ENCODE measurements at regions not wholly inside any gene's neighbourhood (a gene's known extent, or its start where the extent isn't known, plus 50 kb on each side); places are given as distances from the start of the nearest gene placed in this dataset.

DNA sequence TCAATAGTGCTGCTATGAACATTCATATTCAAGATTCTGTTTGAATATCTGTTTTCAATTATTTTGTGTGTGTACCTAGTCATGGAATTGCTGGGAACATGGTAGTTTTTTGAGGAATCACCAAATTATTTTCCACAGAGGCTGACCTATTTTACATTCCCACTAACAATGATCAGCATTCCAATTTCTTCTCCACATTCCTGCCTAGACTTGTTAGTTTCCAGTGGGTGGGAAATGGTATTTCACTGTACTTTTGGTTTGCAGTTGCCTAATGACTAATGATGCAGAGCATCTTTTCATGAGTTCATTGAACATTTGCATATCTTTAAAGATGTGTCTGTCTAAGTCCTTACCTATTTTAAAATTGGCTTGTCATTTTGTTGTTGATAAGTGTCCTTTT is 1182.6 kb upstream of the B3GALT2 start:
- TF ChIP-seq, protein P1, sequence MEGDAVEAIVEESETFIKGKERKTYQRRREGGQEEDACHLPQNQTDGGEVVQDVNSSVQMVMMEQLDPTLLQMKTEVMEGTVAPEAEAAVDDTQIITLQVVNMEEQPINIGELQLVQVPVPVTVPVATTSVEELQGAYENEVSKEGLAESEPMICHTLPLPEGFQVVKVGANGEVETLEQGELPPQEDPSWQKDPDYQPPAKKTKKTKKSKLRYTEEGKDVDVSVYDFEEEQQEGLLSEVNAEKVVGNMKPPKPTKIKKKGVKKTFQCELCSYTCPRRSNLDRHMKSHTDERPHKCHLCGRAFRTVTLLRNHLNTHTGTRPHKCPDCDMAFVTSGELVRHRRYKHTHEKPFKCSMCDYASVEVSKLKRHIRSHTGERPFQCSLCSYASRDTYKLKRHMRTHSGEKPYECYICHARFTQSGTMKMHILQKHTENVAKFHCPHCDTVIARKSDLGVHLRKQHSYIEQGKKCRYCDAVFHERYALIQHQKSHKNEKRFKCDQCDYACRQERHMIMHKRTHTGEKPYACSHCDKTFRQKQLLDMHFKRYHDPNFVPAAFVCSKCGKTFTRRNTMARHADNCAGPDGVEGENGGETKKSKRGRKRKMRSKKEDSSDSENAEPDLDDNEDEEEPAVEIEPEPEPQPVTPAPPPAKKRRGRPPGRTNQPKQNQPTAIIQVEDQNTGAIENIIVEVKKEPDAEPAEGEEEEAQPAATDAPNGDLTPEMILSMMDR (IDR thresholded peaks at IDR 0.05; ENCODE audit: insufficient read depth, low read length) = no peak
- no peak for TF ChIP-seq POLR2AphosphoS5 (IDR thresholded peaks at IDR 0.05; ENCODE audit: low read depth)
- TF ChIP-seq, protein P2, sequence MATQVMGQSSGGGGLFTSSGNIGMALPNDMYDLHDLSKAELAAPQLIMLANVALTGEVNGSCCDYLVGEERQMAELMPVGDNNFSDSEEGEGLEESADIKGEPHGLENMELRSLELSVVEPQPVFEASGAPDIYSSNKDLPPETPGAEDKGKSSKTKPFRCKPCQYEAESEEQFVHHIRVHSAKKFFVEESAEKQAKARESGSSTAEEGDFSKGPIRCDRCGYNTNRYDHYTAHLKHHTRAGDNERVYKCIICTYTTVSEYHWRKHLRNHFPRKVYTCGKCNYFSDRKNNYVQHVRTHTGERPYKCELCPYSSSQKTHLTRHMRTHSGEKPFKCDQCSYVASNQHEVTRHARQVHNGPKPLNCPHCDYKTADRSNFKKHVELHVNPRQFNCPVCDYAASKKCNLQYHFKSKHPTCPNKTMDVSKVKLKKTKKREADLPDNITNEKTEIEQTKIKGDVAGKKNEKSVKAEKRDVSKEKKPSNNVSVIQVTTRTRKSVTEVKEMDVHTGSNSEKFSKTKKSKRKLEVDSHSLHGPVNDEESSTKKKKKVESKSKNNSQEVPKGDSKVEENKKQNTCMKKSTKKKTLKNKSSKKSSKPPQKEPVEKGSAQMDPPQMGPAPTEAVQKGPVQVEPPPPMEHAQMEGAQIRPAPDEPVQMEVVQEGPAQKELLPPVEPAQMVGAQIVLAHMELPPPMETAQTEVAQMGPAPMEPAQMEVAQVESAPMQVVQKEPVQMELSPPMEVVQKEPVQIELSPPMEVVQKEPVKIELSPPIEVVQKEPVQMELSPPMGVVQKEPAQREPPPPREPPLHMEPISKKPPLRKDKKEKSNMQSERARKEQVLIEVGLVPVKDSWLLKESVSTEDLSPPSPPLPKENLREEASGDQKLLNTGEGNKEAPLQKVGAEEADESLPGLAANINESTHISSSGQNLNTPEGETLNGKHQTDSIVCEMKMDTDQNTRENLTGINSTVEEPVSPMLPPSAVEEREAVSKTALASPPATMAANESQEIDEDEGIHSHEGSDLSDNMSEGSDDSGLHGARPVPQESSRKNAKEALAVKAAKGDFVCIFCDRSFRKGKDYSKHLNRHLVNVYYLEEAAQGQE (IDR thresholded peaks at IDR 0.05; ENCODE audit: insufficient replicate concordance, low read depth) = no peak

Measured in HL-60 (cell line).